Adipocyte (in vitro differentiated cells): ENCODE measurements at regions not wholly inside any gene's neighbourhood (a gene's known extent, or its start where the extent isn't known, plus 50 kb on each side); places are given as distances from the start of the nearest gene placed in this dataset.

Source experiments
- DNase-seq: peaks from one replicate; pipeline ENCODE4 v3.0.0-alpha.2; 2015; ENCODE audit warnings: low read depth
- H3K27me3 ChIP-seq: replicated peaks from 2 replicates; pipeline ENCODE4 v1.7.0; 2013; ENCODE audit warnings: mild to moderate bottlenecking, low read length, moderate library complexity; ENCODE audit not compliant: control insufficient read depth, insufficient read depth
- H3K36me3 ChIP-seq: 2 replicates; pipeline ENCODE4 v1.7.0; 2013; ENCODE audit warnings: low read length, mild to moderate bottlenecking, moderate library complexity; ENCODE audit not compliant: control insufficient read depth, insufficient read depth, severe bottlenecking
- H3K4me1 ChIP-seq: 2 replicates; pipeline ENCODE4 v1.7.0; 2013; ENCODE audit warnings: mild to moderate bottlenecking, low read length, moderate library complexity; ENCODE audit not compliant: control insufficient read depth, insufficient read depth
- H3K4me3 ChIP-seq: 2 replicates; pipeline ENCODE4 v1.7.0; 2013; ENCODE audit warnings: mild to moderate bottlenecking, low read length, moderate library complexity
- H3K9ac ChIP-seq: 2 replicates; pipeline ENCODE4 v1.7.0; 2013; ENCODE audit warnings: mild to moderate bottlenecking, low read length, moderate library complexity
- H3K9me3 ChIP-seq: 2 replicates; pipeline ENCODE4 v1.7.0; 2013; ENCODE audit warnings: mild to moderate bottlenecking, low read length, moderate library complexity; ENCODE audit not compliant: control insufficient read depth

DNA sequence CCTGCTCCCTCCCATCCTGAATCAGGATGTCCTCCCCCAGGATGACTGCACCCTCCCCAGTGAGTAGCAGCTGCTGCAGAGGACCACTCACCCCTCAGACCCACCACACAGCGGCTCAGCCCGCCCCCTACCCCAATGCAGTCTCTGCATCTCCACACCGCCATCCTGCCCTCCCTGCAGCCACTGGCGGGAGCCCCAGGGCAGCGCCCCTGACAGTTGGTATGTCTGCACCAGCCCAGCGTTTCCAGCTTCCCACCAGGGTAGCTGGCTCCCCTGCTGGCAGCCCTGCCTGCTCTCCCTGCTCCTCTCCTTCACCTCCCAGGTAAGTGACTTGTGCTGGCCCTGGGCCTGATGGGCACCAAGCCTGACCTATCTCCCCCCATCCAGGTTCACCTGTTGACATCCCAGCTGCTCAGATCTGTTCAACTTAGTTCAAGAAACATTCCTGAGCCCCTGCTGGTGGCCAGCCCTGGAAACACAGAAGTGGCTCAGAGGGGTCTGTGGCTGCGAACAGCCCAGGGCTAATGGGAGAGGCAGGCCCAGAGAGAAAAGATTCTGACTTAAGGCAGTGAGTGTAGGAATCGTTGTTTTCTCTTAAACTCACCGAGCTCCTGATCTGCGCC is 117.7 kb upstream of the RAB6C start:
- H3K4me1 ChIP-seq: no peaks in the 10 kb centered on the region
- no peaks in the 10 kb centered on the region for H3K9me3 ChIP-seq
- no peak for DNase-seq
- H3K27me3 ChIP-seq: no peaks in the 10 kb centered on the region
- no peaks in the 10 kb centered on the region for H3K36me3 ChIP-seq
- no peak overlapping the region for H3K4me3 ChIP-seq
- no peak overlapping the region for H3K9ac ChIP-seq

DNA sequence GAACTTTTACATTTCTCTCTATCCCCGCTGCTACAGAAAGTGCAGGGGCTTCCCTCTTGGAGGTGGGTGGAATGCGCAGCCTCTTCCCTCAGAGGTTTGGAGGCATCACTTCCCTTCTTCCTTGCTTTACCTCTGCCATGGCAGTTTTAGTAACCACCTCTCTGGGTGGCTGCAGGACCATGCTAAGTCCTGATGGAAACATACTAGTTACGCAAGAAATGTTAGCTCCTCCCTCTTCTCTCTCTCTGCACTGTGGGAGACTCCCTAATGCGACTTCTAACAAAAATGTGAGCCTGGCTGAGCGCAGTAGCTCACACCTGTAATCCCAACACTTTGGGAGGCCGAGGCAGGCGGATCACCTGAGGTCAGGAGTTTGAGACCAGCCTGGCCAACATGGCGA is 116.8 kb upstream of the RAB6C start:
- DNase-seq: no peak
- no peaks in the 10 kb centered on the region for H3K9me3 ChIP-seq
- H3K27me3 ChIP-seq: no peaks in the 10 kb centered on the region
- H3K9ac ChIP-seq: no peak overlapping the region
- H3K4me1 ChIP-seq: no peaks in the 10 kb centered on the region
- no peak overlapping the region for H3K4me3 ChIP-seq
- no peaks in the 10 kb centered on the region for H3K36me3 ChIP-seq

DNA sequence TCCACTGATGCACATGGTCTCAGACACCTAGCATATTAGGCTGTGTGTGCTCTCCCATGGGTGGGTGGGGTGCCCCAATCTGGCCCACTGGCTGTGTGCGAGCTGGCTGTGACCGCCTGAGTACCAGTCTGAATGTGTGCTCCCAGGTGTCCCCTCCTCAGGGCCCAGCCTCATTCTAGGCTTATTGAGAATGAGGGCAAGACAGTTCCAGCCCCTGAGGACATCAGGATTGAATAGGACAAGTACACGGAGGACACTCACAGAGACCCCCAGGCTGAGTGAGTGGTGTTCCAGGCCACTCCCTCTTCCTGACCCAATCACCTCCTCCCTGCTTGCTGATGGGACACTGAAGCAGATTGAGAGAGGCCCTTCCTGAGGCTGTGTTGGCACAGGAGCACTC is 116.1 kb upstream of the RAB6C start:
- no peaks in the 10 kb centered on the region for H3K27me3 ChIP-seq
- no peaks in the 10 kb centered on the region for H3K4me1 ChIP-seq
- no peak overlapping the region for H3K9ac ChIP-seq
- no peaks in the 10 kb centered on the region for H3K9me3 ChIP-seq
- H3K36me3 ChIP-seq: no peaks in the 10 kb centered on the region
- DNase-seq: no peak
- H3K4me3 ChIP-seq: no peak overlapping the region

DNA sequence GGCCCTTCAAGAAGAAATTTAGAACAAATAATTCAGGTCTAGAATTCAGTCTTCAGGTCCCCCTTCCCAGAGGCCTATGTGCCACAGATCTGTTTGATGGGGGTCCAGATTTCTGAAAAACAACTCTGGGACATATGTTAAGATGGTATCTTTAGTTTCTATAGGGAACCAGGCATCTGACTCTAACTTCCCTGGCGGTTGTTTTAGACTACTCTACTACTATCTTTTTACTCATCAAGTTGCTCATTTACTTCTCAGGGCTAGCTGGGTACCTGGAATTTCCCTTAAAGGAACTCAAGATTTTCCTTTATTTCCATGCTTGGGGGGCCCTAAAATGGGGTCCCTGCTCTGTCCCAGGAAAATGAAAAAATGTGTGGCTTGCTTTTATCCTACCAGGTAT is 114.7 kb upstream of the RAB6C start:
- no peaks in the 10 kb centered on the region for H3K4me1 ChIP-seq
- H3K9me3 ChIP-seq: no peaks in the 10 kb centered on the region
- no peak for DNase-seq
- no peak overlapping the region for H3K9ac ChIP-seq
- no peaks in the 10 kb centered on the region for H3K27me3 ChIP-seq
- H3K36me3 ChIP-seq: no peaks in the 10 kb centered on the region
- H3K4me3 ChIP-seq: no peak overlapping the region

DNA sequence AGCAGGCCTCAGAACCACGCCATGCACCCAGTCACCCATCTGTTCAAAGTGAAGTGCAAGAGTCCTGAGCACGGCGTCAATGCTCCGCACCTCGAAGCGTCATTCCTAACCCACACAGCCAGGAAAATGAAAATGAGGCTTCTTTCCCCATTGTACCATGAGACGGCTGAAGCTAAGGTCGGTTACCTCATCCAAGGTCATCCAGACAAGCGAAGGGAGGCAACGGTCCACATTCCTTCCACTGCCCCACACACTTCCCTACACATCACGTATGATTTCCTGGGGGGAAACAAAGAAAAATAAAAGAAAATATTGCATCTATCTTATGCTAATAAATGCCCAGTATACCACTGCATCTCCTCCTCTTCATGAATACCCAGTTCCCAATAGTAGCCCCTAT is 113.5 kb upstream of the RAB6C start:
- Histone ChIP-seq H3K27me3 (no peaks in the 10 kb centered on the region), H3K4me3 (no peak overlapping the region), H3K4me1 (no peaks in the 10 kb centered on the region), H3K9me3 (no peaks in the 10 kb centered on the region), H3K9ac (no peak overlapping the region), H3K36me3 (no peaks in the 10 kb centered on the region)
- no peak for DNase-seq

DNA sequence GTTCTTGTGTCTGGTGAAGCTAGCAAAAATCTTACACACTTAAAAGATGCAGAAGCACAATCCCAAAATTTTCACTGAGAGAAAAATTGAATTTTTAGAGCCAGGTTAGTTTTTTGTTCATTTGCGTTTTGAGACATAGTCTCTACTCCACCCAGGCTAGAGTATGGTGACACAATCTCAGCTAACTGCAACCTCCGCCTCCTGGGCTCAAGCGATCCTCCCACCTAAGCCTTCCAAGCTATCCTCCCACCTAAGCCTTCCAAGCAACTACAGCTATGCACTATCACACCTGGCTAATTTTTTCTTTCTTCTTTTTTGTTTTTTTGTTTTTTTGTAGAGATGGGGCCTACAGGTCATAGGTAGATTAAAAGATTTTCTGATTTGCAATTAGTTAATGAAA is 113.1 kb upstream of the RAB6C start:
- Histone ChIP-seq H3K9me3 (no peaks in the 10 kb centered on the region), H3K4me3 (no peak overlapping the region), H3K9ac (no peak overlapping the region), H3K36me3 (no peaks in the 10 kb centered on the region), H3K27me3 (no peaks in the 10 kb centered on the region), H3K4me1 (no peaks in the 10 kb centered on the region)
- DNase-seq: no peak

DNA sequence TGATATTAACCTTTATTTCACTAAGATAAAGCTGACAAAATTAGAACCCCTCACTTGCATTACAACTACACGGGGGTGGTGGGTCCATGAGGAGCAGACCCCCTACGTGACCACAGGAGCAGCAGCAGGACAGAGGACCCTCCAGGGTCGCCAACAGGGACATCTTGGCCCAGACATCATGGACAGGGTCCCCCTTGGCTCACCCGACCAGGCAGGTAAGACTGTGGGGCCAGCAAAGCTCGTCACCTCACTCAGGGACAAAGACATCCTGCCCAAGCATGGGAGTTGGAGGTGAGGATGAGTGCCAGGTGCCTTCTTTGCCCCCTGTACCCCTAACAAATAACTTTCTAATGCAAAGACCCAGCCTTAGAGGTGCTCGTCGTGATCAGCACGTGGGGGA is 111.3 kb upstream of the RAB6C start:
- Histone ChIP-seq H3K36me3 (no peaks in the 10 kb centered on the region), H3K9ac (no peak overlapping the region), H3K27me3 (no peaks in the 10 kb centered on the region), H3K4me3 (no peak overlapping the region), H3K9me3 (no peaks in the 10 kb centered on the region), H3K4me1 (no peaks in the 10 kb centered on the region)
- DNase-seq: no peak

DNA sequence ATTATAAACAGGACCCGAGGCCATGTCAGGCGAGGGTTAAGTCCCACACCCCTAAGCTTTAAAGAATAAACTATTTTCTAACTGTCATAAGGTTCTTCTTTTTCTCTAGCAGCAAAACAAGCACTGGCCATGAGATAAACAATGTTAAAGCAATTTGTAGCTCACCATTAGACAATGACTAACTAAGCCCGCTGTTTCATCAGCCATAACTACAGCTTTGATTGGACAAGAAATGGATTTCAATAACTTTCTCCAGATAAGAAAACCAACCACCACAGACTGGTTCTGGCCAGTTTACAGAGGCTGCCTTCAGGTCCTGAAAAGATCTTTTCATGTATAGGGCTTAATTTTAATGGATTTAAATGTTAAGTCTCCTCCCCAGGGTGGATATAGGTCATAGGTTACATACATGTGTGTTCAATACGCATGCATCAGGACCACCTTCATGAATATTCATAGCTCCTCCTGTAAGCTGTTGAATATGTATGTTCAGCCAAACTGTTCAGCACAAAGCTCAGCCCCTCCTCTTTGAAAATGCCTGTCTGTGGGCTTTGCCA is 108.7 kb upstream of the RAB6C start:
- no peak for DNase-seq
- no peaks in the 10 kb centered on the region for H3K9me3 ChIP-seq

DNA sequence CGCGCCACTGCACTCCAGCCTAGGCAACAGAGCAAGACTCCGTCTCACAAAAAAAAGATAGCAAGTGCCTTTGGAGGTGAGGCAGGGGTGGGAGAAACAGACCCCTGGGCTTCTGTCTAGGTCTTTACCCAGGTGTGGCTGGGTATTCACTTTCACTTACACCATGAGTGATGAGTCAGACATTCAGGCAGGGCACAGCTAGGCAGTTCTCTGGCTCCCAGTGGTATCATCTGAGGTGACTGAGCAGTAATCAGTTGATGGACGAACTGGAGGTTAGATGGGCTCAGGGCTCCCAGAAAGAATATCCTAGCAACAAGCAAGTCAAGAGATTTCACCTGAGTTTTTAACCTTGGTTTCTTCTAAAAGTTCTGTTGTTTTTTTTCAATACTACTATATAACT is 107.0 kb upstream of the RAB6C start:
- no peak for DNase-seq
- H3K9me3 ChIP-seq: no peaks in the 10 kb centered on the region
- H3K4me3 ChIP-seq: no peak overlapping the region
- peaks cover 7% of the 10 kb centered on the region for H3K4me1 ChIP-seq
- no peaks in the 10 kb centered on the region for H3K36me3 ChIP-seq
- H3K9ac ChIP-seq: no peak overlapping the region
- no peaks in the 10 kb centered on the region for H3K27me3 ChIP-seq

More for the DNA sequence above, 108.7 kb upstream of the RAB6C start:
- Histone ChIP-seq H3K4me3 (no peak overlapping the region), H3K36me3 (no peaks in the 10 kb centered on the region), H3K27me3 (no peaks in the 10 kb centered on the region), H3K9ac (no peak overlapping the region), H3K4me1 (no peaks in the 10 kb centered on the region)

DNA sequence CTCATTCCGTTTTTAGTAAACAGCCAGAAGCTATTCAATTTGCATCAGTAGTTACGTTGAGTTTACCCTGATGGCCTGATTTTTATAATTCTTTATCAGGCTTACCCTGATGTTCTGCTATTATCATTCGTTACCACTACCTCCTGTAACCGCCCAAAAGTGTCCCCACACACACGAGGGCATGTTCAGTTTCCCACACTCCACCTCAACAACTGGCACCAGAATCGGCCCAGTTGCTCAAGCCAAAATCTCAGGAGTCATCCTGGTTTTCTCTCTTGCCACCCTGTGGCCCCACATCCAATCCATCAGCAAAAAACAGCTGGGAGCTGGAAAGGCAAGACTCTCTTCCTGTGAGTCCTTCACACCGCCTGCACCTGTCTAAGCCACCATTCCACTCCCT is 102.9 kb upstream of the RAB6C start:
- no peak for DNase-seq
- peak overlapping the region; percentile 100 for H3K4me3 ChIP-seq
- peaks cover 7% of the 10 kb centered on the region for H3K4me1 ChIP-seq
- peak overlapping the region; percentile 89 for H3K9ac ChIP-seq
- H3K9me3 ChIP-seq: no peaks in the 10 kb centered on the region
- no peaks in the 10 kb centered on the region for H3K36me3 ChIP-seq
- H3K27me3 ChIP-seq: no peaks in the 10 kb centered on the region

DNA sequence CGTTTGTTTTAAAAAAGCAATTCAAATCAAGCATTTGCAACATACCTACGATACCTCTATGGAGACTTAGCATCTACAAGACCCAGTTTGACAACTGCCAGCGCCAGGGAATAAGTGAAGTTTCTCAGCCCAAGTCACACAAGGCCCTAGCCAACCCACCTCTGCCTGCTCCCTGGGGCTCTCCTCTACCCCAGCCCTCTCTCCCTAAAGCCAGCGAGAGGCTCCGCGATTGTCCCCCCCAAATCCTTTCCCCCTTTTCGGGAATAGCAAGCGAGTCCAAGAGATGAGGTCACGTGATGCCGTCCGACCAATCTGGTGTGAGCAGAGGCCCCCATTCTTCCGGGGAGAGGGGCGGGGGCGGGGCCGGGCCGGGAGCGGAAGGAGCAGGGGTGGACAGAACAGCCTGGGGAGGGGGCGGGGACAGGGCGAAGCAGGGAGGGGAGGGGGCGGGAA is 102.2 kb upstream of the RAB6C start:
- Histone ChIP-seq H3K9me3 (no peaks in the 10 kb centered on the region), H3K9ac (peak overlapping the region; percentile 89), H3K36me3 (no peaks in the 10 kb centered on the region), H3K4me3 (peak overlapping the region; percentile 100), H3K4me1 (peaks cover 7% of the 10 kb centered on the region), H3K27me3 (no peaks in the 10 kb centered on the region)
- DNase-seq: peak; percentile 92
